ENCODE measurements at regions not wholly inside any gene's neighbourhood (a gene's known extent, or its start where the extent isn't known, plus 50 kb on each side); places are given as distances from the start of the nearest gene placed in this dataset.

- peaks cover 7% of the 10 kb centered on the region for H3K9me3 Mint-ChIP-seq
- ChIA-PET CTCF (no interaction called here), POLR2A (no interaction called here)
- no peaks in the 10 kb centered on the region for H3K36me3 Mint-ChIP-seq
- no peak overlapping the region for H3K27ac Mint-ChIP-seq
- no peak for DNase-seq (ENCODE audit: low spot score)
- no peak for ATAC-seq
- no peak for TF ChIP-seq NR2C2 (CRISPR knock-in tag; IDR thresholded peaks at IDR 0.05)
- no peak for TF ChIP-seq ZNF423 (CRISPR knock-in tag; IDR thresholded peaks at IDR 0.05)
- TF ChIP-seq NR1H2 (CRISPR knock-in tag; IDR thresholded peaks at IDR 0.05) = no peak
- no peak for TF ChIP-seq STAT6 (CRISPR knock-in tag; conservative IDR thresholded peaks at IDR 0.05; ENCODE audit: low read depth)
- TF ChIP-seq PRRX2 (CRISPR knock-in tag; IDR thresholded peaks at IDR 0.05) = no peak
- TF ChIP-seq HMGA2 (CRISPR knock-in tag; IDR thresholded peaks at IDR 0.05) = no peak
- no peak for TF ChIP-seq FOXJ3 (CRISPR knock-in tag; IDR thresholded peaks at IDR 0.05; ENCODE audit: borderline replicate concordance)
- TF ChIP-seq KAT7 (CRISPR knock-in tag; IDR thresholded peaks at IDR 0.05; ENCODE audit: borderline replicate concordance) = no peak
- H3K4me3 Mint-ChIP-seq = no peak overlapping the region
- H3K4me1 Mint-ChIP-seq = no peaks in the 10 kb centered on the region
- no peaks in the 10 kb centered on the region for H3K27me3 Mint-ChIP-seq (ENCODE audit: low read depth)
Measured at GRCh38 chr5:67880511-67880805, 335.1 kb upstream of the PIK3R1 start.

- DNase-seq (ENCODE audit: low spot score) (no peak), ATAC-seq (no peak)
- Mint-ChIP-seq H3K4me3 (no peak overlapping the region), H3K27me3 (ENCODE audit: low read depth) (no peaks in the 10 kb centered on the region), H3K36me3 (no peaks in the 10 kb centered on the region), H3K27ac (no peak overlapping the region), H3K4me1 (no peaks in the 10 kb centered on the region), H3K9me3 (peaks cover 7% of the 10 kb centered on the region)
- CTCF ChIA-PET = no interaction called here
- POLR2A ChIA-PET = interaction anchor here (0.6 kb wide), 1 partner anchor 51 kb away, joined by 3 read pairs; no protein-coding TSS in a partner anchor
- TF ChIP-seq, protein P1, sequence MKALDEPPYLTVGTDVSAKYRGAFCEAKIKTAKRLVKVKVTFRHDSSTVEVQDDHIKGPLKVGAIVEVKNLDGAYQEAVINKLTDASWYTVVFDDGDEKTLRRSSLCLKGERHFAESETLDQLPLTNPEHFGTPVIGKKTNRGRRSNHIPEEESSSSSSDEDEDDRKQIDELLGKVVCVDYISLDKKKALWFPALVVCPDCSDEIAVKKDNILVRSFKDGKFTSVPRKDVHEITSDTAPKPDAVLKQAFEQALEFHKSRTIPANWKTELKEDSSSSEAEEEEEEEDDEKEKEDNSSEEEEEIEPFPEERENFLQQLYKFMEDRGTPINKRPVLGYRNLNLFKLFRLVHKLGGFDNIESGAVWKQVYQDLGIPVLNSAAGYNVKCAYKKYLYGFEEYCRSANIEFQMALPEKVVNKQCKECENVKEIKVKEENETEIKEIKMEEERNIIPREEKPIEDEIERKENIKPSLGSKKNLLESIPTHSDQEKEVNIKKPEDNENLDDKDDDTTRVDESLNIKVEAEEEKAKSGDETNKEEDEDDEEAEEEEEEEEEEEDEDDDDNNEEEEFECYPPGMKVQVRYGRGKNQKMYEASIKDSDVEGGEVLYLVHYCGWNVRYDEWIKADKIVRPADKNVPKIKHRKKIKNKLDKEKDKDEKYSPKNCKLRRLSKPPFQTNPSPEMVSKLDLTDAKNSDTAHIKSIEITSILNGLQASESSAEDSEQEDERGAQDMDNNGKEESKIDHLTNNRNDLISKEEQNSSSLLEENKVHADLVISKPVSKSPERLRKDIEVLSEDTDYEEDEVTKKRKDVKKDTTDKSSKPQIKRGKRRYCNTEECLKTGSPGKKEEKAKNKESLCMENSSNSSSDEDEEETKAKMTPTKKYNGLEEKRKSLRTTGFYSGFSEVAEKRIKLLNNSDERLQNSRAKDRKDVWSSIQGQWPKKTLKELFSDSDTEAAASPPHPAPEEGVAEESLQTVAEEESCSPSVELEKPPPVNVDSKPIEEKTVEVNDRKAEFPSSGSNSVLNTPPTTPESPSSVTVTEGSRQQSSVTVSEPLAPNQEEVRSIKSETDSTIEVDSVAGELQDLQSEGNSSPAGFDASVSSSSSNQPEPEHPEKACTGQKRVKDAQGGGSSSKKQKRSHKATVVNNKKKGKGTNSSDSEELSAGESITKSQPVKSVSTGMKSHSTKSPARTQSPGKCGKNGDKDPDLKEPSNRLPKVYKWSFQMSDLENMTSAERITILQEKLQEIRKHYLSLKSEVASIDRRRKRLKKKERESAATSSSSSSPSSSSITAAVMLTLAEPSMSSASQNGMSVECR (CRISPR knock-in tag; IDR thresholded peaks at IDR 0.05; ENCODE audit: borderline replicate concordance) = no peak
Measured at GRCh38 chr5:67879620-67880510, 335.7 kb upstream of the PIK3R1 start.

DNA sequence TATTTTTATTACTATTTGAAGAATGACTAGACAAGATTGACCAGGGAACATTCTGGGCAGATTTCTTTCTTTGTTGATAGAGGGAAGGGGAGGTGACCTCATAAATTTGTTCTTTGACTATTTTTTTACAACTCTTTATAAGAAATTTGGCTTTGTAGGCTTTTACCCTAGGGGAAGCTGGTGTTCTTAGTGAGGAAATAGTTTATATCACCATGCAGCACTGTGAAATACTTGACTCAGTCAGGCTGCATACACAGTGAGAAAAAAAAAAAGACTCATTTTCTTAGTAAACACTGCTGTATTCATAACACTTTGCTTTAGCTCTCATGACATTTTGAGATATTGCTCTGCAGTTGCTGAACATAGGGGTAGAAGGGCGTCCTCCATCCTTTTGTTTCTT is 336.6 kb upstream of the PIK3R1 start:
- Mint-ChIP-seq H3K36me3 (no peaks in the 10 kb centered on the region), H3K4me1 (no peaks in the 10 kb centered on the region), H3K4me3 (no peak overlapping the region), H3K27me3 (ENCODE audit: low read depth) (no peaks in the 10 kb centered on the region), H3K27ac (no peak overlapping the region), H3K9me3 (peaks cover 7% of the 10 kb centered on the region)
- CTCF ChIA-PET = no interaction called here
- POLR2A ChIA-PET = interaction anchor here (0.6 kb wide), 1 partner anchor 50 kb away, joined by 3 read pairs; no protein-coding TSS in a partner anchor
- DNase-seq (ENCODE audit: low spot score) = no peak
- no peak for ATAC-seq
- TF ChIP-seq, protein P2, sequence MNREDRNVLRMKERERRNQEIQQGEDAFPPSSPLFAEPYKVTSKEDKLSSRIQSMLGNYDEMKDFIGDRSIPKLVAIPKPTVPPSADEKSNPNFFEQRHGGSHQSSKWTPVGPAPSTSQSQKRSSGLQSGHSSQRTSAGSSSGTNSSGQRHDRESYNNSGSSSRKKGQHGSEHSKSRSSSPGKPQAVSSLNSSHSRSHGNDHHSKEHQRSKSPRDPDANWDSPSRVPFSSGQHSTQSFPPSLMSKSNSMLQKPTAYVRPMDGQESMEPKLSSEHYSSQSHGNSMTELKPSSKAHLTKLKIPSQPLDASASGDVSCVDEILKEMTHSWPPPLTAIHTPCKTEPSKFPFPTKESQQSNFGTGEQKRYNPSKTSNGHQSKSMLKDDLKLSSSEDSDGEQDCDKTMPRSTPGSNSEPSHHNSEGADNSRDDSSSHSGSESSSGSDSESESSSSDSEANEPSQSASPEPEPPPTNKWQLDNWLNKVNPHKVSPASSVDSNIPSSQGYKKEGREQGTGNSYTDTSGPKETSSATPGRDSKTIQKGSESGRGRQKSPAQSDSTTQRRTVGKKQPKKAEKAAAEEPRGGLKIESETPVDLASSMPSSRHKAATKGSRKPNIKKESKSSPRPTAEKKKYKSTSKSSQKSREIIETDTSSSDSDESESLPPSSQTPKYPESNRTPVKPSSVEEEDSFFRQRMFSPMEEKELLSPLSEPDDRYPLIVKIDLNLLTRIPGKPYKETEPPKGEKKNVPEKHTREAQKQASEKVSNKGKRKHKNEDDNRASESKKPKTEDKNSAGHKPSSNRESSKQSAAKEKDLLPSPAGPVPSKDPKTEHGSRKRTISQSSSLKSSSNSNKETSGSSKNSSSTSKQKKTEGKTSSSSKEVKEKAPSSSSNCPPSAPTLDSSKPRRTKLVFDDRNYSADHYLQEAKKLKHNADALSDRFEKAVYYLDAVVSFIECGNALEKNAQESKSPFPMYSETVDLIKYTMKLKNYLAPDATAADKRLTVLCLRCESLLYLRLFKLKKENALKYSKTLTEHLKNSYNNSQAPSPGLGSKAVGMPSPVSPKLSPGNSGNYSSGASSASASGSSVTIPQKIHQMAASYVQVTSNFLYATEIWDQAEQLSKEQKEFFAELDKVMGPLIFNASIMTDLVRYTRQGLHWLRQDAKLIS (CRISPR knock-in tag; IDR thresholded peaks at IDR 0.05; ENCODE audit: borderline replicate concordance) = no peak
- TF ChIP-seq ATF1 (CRISPR knock-in tag; IDR thresholded peaks at IDR 0.05) = no peak
- no peak for TF ChIP-seq HMGXB4 (CRISPR knock-in tag; IDR thresholded peaks at IDR 0.05)
- TF ChIP-seq, protein P3, sequence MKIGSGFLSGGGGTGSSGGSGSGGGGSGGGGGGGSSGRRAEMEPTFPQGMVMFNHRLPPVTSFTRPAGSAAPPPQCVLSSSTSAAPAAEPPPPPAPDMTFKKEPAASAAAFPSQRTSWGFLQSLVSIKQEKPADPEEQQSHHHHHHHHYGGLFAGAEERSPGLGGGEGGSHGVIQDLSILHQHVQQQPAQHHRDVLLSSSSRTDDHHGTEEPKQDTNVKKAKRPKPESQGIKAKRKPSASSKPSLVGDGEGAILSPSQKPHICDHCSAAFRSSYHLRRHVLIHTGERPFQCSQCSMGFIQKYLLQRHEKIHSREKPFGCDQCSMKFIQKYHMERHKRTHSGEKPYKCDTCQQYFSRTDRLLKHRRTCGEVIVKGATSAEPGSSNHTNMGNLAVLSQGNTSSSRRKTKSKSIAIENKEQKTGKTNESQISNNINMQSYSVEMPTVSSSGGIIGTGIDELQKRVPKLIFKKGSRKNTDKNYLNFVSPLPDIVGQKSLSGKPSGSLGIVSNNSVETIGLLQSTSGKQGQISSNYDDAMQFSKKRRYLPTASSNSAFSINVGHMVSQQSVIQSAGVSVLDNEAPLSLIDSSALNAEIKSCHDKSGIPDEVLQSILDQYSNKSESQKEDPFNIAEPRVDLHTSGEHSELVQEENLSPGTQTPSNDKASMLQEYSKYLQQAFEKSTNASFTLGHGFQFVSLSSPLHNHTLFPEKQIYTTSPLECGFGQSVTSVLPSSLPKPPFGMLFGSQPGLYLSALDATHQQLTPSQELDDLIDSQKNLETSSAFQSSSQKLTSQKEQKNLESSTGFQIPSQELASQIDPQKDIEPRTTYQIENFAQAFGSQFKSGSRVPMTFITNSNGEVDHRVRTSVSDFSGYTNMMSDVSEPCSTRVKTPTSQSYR (CRISPR knock-in tag; IDR thresholded peaks at IDR 0.05) = no peak
- no peak for TF ChIP-seq NR3C1 (CRISPR knock-in tag; conservative IDR thresholded peaks at IDR 0.05; ENCODE audit: low read depth)
- no peak for TF ChIP-seq CREM (CRISPR knock-in tag; IDR thresholded peaks at IDR 0.05)
- no peak for TF ChIP-seq ZNF416 (CRISPR knock-in tag; IDR thresholded peaks at IDR 0.05)

All from WTC11 (cell line).